Esophagus squamous epithelium (tissue), 5 donors: ENCODE measurements at regions not wholly inside any gene's neighbourhood (a gene's known extent, or its start where the extent isn't known, plus 50 kb on each side); places are given as distances from the start of the nearest gene placed in this dataset.
A peak's percentile ranks its signal among the peaks of the same experiment; 100 is the strongest.

Source experiments
- DNase-seq: peaks from one replicate; lab custom pipeline; 2025; lab: John Stamatoyannopoulos, UW
- H3K27ac ChIP-seq, 4 donors: fragments of 200-600 bp; sonication (generic); one replicate each; pipeline ENCODE4 v1.5.1; 2016 to 2019; ENCODE audit warnings: mild to moderate bottlenecking in 1 of 4
- H3K27me3 ChIP-seq, 4 donors: fragments of 200-600 bp; sonication (generic); 1 replicate in 3 of 4; 2 replicates in 1 of 4; pipeline versions ENCODE4 v1.5.1 to v1.6.0; 2017 to 2021; ENCODE audit warnings: antibody characterized with exemption in 1 of 4
- H3K36me3 ChIP-seq, 3 donors: fragments of 200-600 bp; sonication (generic); one replicate each; pipeline ENCODE4 v1.5.1; 2016 to 2019
- H3K4me1 ChIP-seq, 3 donors: fragments of 200-600 bp; sonication (generic); one replicate each; pipeline ENCODE4 v1.5.1; 2017 to 2019
- H3K4me3 ChIP-seq, 4 donors: fragments of 200-600 bp; sonication (generic); 1 replicate in 3 of 4; 2 replicates in 1 of 4; pipeline ENCODE4 v1.5.1; 2016 to 2019; ENCODE audit warnings: mild to moderate bottlenecking in 2 of 4, moderate library complexity in 1 of 4
- H3K9me3 ChIP-seq, 3 donors: fragments of 200-600 bp; sonication (generic); one replicate each; pipeline ENCODE4 v1.5.1; 2016 to 2019
- POLR2A ChIP-seq, 4 donors: fragments of 450-650 bp; IDR thresholded peaks; one replicate each; pipeline ENCODE4 v1.6.1; 2017; ENCODE audit warnings: antibody characterized with exemption in 4 of 4, mild to moderate bottlenecking in 4 of 4, moderate library complexity in 3 of 4
- WGBS, 2 donors: methylation state at CpG; one replicate each; pipeline ENCODE4 v1.1.5; 2018; 5-methylcytosine and 5-hydroxymethylcytosine counted together
- intact Hi-C: fragments of 100-400 bp; cut with DNase I; formaldehyde crosslinking; loops from one replicate; pipeline ENCODE4 v1.15.0; 2022
- TF ChIP-seq, protein P1 (sequence below), 6 experiments: fragments of 450-650 bp in 4 of 6; fragments of 200-600 bp in 2 of 6; sonication (generic) in 2 of 6; IDR thresholded peaks; one replicate each; pipeline ENCODE4 v1.5.1; 2016 to 2019; ENCODE audit warnings: antibody characterized with exemption in 6 of 6, mild to moderate bottlenecking in 4 of 6, moderate library complexity in 4 of 6
- donor health status: DM: yes; HTN: yes; CAD: no.

DNA sequence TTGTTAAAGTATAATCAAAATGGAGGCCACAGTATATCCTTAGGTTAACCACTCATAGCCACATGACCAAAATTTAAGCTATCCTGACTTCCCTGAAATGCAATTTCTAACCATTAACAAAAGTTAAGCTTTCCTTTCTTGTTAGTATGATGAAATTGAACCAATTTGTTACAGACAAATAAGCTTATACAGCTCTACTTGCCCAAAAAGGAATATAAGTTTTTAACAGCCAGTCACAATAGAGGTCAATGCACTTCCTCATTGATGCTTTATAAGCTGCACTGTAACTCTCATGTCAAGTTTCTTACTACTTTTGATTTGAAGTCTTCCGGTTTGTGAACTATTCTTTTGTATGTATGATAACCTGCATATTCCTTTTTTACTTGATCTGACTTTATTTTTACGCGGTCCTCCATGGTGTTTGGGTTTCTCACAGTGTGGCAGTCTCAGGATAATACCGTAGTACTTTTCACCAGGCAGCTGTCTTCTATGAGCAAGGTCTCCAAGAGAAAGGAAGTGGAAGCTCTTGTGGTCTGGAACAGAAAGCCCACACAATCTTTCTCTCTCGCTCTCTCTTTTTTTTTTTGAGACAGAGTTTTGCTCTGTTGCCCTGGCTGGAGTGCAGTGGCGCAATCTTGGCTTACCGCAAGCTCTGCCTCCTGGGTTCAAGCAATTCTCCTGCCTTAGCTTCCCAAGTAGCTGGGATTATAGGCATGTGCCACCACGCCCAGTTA, 331.6 kb downstream of the SRGAP2C start:
- no peaks in the 10 kb centered on the region for H3K9me3 ChIP-seq
- H3K4me3 ChIP-seq, result no peak overlapping the region
- 54 to 71% methylated on average over 7 to 8 of the region's 8 CpGs for WGBS, 2 donors
- H3K36me3 ChIP-seq, result no peaks in the 10 kb centered on the region
- TF ChIP-seq, protein P1, sequence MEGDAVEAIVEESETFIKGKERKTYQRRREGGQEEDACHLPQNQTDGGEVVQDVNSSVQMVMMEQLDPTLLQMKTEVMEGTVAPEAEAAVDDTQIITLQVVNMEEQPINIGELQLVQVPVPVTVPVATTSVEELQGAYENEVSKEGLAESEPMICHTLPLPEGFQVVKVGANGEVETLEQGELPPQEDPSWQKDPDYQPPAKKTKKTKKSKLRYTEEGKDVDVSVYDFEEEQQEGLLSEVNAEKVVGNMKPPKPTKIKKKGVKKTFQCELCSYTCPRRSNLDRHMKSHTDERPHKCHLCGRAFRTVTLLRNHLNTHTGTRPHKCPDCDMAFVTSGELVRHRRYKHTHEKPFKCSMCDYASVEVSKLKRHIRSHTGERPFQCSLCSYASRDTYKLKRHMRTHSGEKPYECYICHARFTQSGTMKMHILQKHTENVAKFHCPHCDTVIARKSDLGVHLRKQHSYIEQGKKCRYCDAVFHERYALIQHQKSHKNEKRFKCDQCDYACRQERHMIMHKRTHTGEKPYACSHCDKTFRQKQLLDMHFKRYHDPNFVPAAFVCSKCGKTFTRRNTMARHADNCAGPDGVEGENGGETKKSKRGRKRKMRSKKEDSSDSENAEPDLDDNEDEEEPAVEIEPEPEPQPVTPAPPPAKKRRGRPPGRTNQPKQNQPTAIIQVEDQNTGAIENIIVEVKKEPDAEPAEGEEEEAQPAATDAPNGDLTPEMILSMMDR (IDR thresholded peaks at IDR 0.05), result no peak
- no peak for TF ChIP-seq POLR2A (IDR thresholded peaks at IDR 0.05)
- H3K4me1 ChIP-seq, result peaks cover 0 to 15% (median 0%) of the 10 kb centered on the region in 3 donors
- H3K27me3 ChIP-seq, result peaks cover 0 to 43% (median 0%) of the 10 kb centered on the region in 4 donors
- intact Hi-C loops, result no loop called here
- no peak for DNase-seq
- peak overlapping the region in 1 of 4 donors; percentile 52 for H3K27ac ChIP-seq

DNA sequence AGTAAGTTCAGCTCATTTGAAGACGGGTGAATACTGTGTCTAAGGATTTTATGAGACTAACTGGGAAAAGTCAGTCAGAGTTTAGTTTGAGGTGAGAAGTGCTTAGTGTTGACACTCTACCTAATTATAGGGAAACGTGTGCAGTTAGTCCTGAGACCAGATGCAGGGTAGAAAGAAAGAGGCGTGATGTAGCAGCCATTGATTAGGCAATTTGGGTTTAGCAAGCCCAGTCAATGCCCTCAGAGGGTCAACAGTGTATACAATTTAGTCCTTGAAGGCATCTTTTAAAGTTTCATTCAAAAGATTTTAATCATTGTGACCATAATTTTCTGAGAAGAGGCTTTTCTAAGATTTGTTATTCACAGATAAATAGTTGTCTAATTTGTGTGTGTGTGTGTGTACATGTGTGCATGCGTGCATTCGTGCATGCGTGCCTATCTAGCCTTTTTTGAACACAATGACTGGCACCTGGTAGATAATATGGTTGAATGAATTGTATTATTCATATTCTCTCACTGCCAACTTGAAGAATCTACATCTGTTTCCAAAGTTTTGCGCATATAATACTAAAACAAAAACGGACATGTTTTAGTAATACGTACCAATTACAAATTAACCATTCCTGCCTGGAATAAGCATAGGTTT, 332.9 kb downstream of the SRGAP2C start:
- DNase-seq, result no peak
- Histone ChIP-seq H3K4me1 (peaks cover 0 to 15% (median 0%) of the 10 kb centered on the region in 3 donors), H3K9me3 (no peaks in the 10 kb centered on the region), H3K27ac (no peak overlapping the region), H3K27me3 (peaks cover 0 to 56% (median 0%) of the 10 kb centered on the region in 4 donors), H3K4me3 (no peak overlapping the region), H3K36me3 (no peaks in the 10 kb centered on the region)
- 78 to 84% methylated on average over 9 of the region's 9 CpGs for WGBS, 2 donors
- TF ChIP-seq, protein P1 (IDR thresholded peaks at IDR 0.05), result no peak
- TF ChIP-seq POLR2A (IDR thresholded peaks at IDR 0.05), result no peak
- intact Hi-C loops, result no loop called here

DNA sequence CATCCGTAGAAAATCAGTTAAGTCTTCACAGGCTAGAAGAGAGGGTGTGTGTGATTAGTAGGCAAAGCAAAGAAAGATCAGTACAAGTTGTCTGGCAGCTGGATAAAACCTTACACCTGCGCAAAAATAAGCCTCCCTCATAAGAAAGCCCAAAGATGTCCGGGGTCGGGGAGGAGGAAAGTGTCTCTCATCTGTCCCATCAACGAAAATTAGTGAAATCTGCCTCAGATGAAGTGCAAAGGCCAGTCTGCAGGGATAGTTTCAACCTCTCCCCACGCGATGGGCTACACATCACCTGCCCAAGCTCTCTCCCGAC, 333.9 kb downstream of the SRGAP2C start:
- Histone ChIP-seq H3K9me3 (no peaks in the 10 kb centered on the region), H3K4me3 (peak overlapping the region in 3 of 4 donors; percentile 30 to 67 (median 52)), H3K4me1 (peaks cover 0 to 15% (median 0%) of the 10 kb centered on the region in 3 donors), H3K27me3 (peaks cover 0 to 56% (median 0%) of the 10 kb centered on the region in 4 donors), H3K27ac (peak overlapping the region in 3 of 4 donors; percentile 69 to 75 (median 71)), H3K36me3 (no peaks in the 10 kb centered on the region)
- no peak for DNase-seq
- TF ChIP-seq POLR2A (IDR thresholded peaks at IDR 0.05), result no peak
- TF ChIP-seq, protein P1 (IDR thresholded peaks at IDR 0.05), result no peak
- intact Hi-C loops, result no loop called here
- WGBS, 2 donors, result 16 to 30% methylated on average over 5 to 7 of the region's 8 CpGs

DNA sequence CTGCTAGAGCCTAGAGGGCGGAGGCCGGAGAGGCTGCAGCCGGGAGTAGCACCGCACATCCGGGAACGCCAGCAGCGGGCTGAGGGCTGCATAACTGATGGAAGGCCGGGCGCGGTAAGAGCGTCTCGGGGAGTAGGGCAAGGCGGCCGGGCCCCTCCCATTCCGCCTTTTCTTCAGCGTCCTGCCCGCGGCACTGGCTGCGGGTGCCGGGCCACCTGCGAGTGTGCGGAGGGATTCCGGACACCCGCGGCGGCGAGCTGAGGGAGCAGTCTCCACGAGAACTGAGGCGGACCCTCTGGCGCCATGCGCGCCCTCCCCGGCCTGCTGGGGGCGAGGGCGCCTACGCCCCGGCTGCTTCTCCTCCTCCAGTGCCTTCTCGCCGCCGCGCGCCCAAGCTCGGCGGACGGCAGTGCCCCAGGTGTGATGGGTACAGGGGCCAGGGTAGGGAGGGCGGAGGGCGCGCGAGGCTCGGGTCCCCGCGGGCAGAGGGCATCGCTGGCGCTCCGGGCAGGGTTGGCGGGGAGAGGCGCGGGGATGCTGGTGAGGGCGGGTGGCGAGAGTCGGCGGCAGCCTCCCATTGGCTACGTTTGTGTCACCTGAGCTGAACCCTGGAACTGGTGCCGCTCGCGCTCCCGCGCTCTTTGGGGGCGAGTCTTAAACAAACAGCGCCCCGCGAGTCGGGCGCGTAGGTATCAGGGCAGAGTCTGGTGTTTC, 334.4 kb downstream of the SRGAP2C start:
- intact Hi-C loops, result no loop called here
- DNase-seq, result no peak
- WGBS, 2 donors, result 7% methylated on average over 3 of the region's 75 CpGs; no CpG with 5 or more reads in 1 of the 2 donors

More for the DNA sequence above, 334.4 kb downstream of the SRGAP2C start:
- TF ChIP-seq, protein P1 (IDR thresholded peaks at IDR 0.05), result no peak
- peak in 1 of 4 donors; percentile 53 for TF ChIP-seq POLR2A (IDR thresholded peaks at IDR 0.05)
- peaks cover 0 to 15% (median 0%) of the 10 kb centered on the region in 3 donors for H3K4me1 ChIP-seq
- H3K27ac ChIP-seq, result peak overlapping the region in 3 of 4 donors; percentile 69 to 75 (median 71)
- peak overlapping the region; percentile 30 to 67 (median 44) for H3K4me3 ChIP-seq
- no peaks in the 10 kb centered on the region for H3K36me3 ChIP-seq
- H3K9me3 ChIP-seq, result no peaks in the 10 kb centered on the region
- peaks cover 0 to 56% (median 0%) of the 10 kb centered on the region in 4 donors for H3K27me3 ChIP-seq
